ENCODE measurements at regions not wholly inside any gene's neighbourhood (a gene's known extent, or its start where the extent isn't known, plus 50 kb on each side); places are given as distances from the start of the nearest gene placed in this dataset.

DNA sequence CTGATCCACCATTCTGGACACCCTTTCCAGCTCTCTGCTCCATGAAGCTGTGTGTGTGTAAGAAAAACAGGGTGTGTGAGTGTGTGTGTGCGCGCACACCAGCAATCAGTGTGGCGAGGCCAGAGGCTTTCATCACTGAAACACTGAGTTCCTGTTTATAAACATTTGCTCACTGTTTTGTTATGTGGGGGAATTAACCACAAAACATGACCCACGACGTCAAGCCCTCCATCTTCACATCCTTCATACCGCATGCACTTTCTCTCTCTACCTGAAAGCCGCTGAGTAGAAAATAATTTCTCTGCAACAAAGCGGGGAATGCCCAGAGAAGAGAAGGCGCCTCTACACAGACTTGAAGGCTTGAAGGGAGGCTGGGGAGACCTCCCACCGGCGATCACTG is 148.9 kb upstream of the IRF2BP2 start:
- TF ChIP-seq POLR2AphosphoS5 (IDR thresholded peaks at IDR 0.05) (no peak), POLR2A (IDR thresholded peaks at IDR 0.05) (no peak), EP300 (IDR thresholded peaks at IDR 0.05) (no peak)
- TF ChIP-seq, protein P1, sequence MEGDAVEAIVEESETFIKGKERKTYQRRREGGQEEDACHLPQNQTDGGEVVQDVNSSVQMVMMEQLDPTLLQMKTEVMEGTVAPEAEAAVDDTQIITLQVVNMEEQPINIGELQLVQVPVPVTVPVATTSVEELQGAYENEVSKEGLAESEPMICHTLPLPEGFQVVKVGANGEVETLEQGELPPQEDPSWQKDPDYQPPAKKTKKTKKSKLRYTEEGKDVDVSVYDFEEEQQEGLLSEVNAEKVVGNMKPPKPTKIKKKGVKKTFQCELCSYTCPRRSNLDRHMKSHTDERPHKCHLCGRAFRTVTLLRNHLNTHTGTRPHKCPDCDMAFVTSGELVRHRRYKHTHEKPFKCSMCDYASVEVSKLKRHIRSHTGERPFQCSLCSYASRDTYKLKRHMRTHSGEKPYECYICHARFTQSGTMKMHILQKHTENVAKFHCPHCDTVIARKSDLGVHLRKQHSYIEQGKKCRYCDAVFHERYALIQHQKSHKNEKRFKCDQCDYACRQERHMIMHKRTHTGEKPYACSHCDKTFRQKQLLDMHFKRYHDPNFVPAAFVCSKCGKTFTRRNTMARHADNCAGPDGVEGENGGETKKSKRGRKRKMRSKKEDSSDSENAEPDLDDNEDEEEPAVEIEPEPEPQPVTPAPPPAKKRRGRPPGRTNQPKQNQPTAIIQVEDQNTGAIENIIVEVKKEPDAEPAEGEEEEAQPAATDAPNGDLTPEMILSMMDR (IDR thresholded peaks at IDR 0.05), result no peak
- H3K9me3 ChIP-seq, result no peaks in the 10 kb centered on the region
- H3K4me3 ChIP-seq, result no peak overlapping the region
- no peak overlapping the region for H3K27ac ChIP-seq
- no peak for ATAC-seq
- WGBS, 2 donors (ENCODE audit: low coverage in 1 of 2), result 78 to 92% methylated on average over 7 to 10 of the region's 11 CpGs
- H3K4me1 ChIP-seq, result peaks cover 0 to 16% (median 0%) of the 10 kb centered on the region in 3 donors
- H3K36me3 ChIP-seq, result no peaks in the 10 kb centered on the region
- no peaks in the 10 kb centered on the region for H3K27me3 ChIP-seq

DNA sequence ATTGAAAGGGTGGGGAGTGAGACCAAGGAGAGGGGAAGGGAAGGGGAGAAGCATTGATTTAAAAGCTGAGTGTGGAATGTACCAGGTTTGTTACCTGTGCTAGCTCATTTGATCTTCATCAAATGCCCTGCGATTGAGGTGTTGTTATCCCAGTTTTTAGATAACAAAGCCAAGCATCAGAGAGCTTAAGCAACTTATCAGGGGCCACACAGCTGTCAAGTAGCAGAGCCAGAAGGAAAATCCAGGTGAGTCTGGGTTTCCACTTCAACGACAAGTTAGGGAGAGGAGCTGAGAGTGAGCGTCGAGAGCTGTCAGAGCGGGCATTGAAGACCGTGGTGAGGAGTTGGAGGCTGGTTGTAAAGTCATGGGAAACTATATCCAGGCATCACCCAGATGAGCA is 146.9 kb upstream of the IRF2BP2 start:
- TF ChIP-seq EP300 (IDR thresholded peaks at IDR 0.05) (no peak), POLR2A (IDR thresholded peaks at IDR 0.05) (no peak), POLR2AphosphoS5 (IDR thresholded peaks at IDR 0.05) (no peak)
- TF ChIP-seq, protein P1 (IDR thresholded peaks at IDR 0.05), result no peak
- Histone ChIP-seq H3K27ac (no peak overlapping the region), H3K4me1 (peaks cover 0 to 16% (median 0%) of the 10 kb centered on the region in 3 donors), H3K36me3 (no peaks in the 10 kb centered on the region), H3K4me3 (no peak overlapping the region), H3K27me3 (no peaks in the 10 kb centered on the region), H3K9me3 (no peaks in the 10 kb centered on the region)
- no peak for ATAC-seq
- WGBS, 2 donors (ENCODE audit: low coverage in 1 of 2), result 91 to 100% methylated on average over 1 to 6 of the region's 6 CpGs

DNA sequence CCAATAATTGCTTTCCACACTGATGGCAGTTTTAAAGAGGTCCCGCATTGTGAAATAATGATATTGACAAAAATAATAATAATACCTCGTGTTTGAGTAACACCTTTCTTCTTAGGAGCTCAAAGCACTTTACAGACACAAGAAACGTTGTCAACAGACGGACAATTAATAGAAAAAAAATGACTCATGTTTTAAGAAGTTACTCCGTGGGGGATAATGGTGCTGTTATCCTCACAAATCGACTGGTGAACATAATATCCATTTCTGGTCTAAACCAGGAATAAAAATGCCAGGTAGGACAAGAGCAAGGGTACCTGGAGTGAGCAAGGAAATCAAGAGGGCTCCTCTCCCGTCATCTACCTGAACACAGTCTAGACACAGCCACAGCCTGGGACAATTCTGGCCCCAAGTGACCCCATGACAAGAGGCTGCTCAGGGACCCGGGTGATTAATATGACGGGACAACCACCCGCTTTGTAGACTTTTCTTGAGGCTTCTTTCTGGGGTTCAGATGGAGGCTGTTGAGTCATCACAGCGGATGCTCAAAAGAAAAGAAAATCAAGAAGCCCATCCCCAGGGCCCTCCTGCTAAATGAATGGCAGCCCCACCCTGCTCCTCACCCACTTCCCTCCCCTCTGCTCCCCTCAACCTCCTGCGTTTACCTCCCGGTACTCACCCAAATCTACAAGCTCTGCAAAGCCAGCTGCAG is 146.2 kb upstream of the IRF2BP2 start:
- Histone ChIP-seq H3K4me1 (peaks cover 0 to 23% (median 0%) of the 10 kb centered on the region in 3 donors), H3K36me3 (no peaks in the 10 kb centered on the region), H3K9me3 (no peaks in the 10 kb centered on the region), H3K27ac (no peak overlapping the region), H3K4me3 (no peak overlapping the region), H3K27me3 (no peaks in the 10 kb centered on the region)
- WGBS, 2 donors (ENCODE audit: low coverage in 1 of 2), result 72 to 82% methylated on average over 11 to 13 of the region's 13 CpGs
- TF ChIP-seq, protein P1 (IDR thresholded peaks at IDR 0.05), result no peak
- TF ChIP-seq EP300 (IDR thresholded peaks at IDR 0.05) (no peak), POLR2AphosphoS5 (IDR thresholded peaks at IDR 0.05) (no peak), POLR2A (IDR thresholded peaks at IDR 0.05) (no peak)
- no peak for ATAC-seq

DNA sequence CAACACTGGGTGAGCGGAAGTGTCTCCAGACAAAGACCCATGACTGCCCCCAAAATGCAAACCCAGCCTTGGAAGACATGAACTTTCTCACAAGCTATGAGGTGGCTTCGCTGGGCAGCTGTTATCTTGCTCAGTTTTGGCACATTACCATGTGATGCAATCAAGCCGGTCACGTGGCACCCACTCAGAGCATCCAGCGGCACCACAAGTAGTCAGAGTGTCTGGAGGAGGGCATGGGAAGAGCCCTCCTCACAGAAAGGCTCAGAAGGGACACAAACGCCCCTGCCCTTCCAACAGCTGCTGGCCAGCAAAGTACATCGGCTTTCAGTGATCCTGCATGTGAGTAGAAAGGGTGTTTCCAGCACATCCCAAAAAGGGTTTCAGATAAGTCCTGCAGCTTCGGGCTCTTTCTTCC is 145.5 kb upstream of the IRF2BP2 start:
- no peak overlapping the region for H3K4me3 ChIP-seq
- peak; percentile 86 for ATAC-seq
- TF ChIP-seq POLR2A (IDR thresholded peaks at IDR 0.05) (no peak), POLR2AphosphoS5 (IDR thresholded peaks at IDR 0.05) (peak; percentile 17)
- H3K9me3 ChIP-seq, result no peaks in the 10 kb centered on the region
- WGBS, 2 donors (ENCODE audit: low coverage in 1 of 2), result 30% methylated on average over 4 of the region's 8 CpGs; no CpG with 5 or more reads in 1 of the 2 donors
- H3K4me1 ChIP-seq, result peaks cover 0 to 26% (median 0%) of the 10 kb centered on the region in 3 donors
- H3K27me3 ChIP-seq, result no peaks in the 10 kb centered on the region
- H3K27ac ChIP-seq, result no peak overlapping the region
- H3K36me3 ChIP-seq, result no peaks in the 10 kb centered on the region

DNA sequence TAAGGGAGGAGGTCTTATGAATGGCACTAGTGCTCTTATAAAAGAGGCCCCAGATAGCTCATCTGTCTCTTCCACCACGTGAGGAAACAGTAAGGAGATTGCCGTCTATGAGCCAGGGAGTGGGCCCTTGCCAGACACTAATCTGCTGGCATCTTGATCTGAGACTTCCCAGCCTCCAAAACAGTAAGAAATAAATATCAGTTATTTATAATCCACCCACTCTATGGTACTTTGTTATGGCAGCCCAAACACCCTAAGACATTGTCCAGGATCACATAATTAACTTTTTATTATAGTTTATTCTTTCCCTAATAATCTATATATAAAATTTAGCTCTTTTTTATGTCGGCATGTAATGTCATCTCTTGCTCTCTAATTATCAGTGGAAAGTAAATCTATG is 144.0 kb upstream of the IRF2BP2 start:
- no peak for ATAC-seq
- no peak overlapping the region for H3K27ac ChIP-seq
- no peaks in the 10 kb centered on the region for H3K9me3 ChIP-seq

More for the DNA sequence above, 144.0 kb upstream of the IRF2BP2 start:
- no peak overlapping the region for H3K4me3 ChIP-seq
- no peaks in the 10 kb centered on the region for H3K36me3 ChIP-seq
- peaks cover 0 to 23% (median 0%) of the 10 kb centered on the region in 3 donors for H3K4me1 ChIP-seq
- TF ChIP-seq POLR2AphosphoS5 (IDR thresholded peaks at IDR 0.05) (no peak), EP300 (IDR thresholded peaks at IDR 0.05) (no peak), POLR2A (IDR thresholded peaks at IDR 0.05) (no peak)
- TF ChIP-seq, protein P1 (IDR thresholded peaks at IDR 0.05), result no peak
- no peaks in the 10 kb centered on the region for H3K27me3 ChIP-seq
- WGBS, 2 donors (ENCODE audit: low coverage in 1 of 2), result 43 to 65% methylated on average over 3 of the region's 3 CpGs
